Breast epithelium (tissue), 4 donors: ENCODE measurements at regions not wholly inside any gene's neighbourhood (a gene's known extent, or its start where the extent isn't known, plus 50 kb on each side); places are given as distances from the start of the nearest gene placed in this dataset.

Source experiments
- DNase-seq, 2 donors: peaks; one replicate each; pipeline ENCODE4 v3.0.0-alpha.2; 2019; ENCODE audit warnings: low spot score in 2 of 2
- H3K27ac ChIP-seq, 2 donors: fragments of 200-600 bp; sonication (generic) in 1 of 2; one replicate each; pipeline ENCODE4 v1.5.1; 2016 to 2019; ENCODE audit warnings: mild to moderate bottlenecking in 1 of 2
- H3K27me3 ChIP-seq, 2 donors: fragments of 200-600 bp; sonication (generic) in 1 of 2; one replicate each; pipeline versions ENCODE4 v1.5.1 to v1.6.0; 2017 to 2019; ENCODE audit warnings: control low read depth in 1 of 2, mild to moderate bottlenecking in 1 of 2
- H3K36me3 ChIP-seq: fragments of 200-600 bp; one replicate; pipeline ENCODE4 v1.5.1; 2019
- H3K4me1 ChIP-seq, 2 donors: fragments of 200-600 bp; sonication (generic); one replicate each; pipeline ENCODE4 v1.5.1; 2016 to 2019; ENCODE audit warnings: control low read depth in 1 of 2
- H3K4me3 ChIP-seq, 3 donors: fragments of 200-600 bp; sonication (generic); 1 replicate in 2 of 3; 2 replicates in 1 of 3; pipeline ENCODE4 v1.5.1; 2016 to 2019; ENCODE audit warnings: mild to moderate bottlenecking in 3 of 3, moderate library complexity in 2 of 3
- H3K9me3 ChIP-seq, 2 donors: fragments of 200-600 bp; sonication (generic) in 1 of 2; one replicate each; pipeline ENCODE4 v1.5.1; 2016 to 2019; ENCODE audit warnings: control low read depth in 1 of 2
- POLR2A ChIP-seq: fragments of 450-650 bp; IDR thresholded peaks from one replicate; pipeline ENCODE4 v1.6.1; 2016; ENCODE audit warnings: antibody characterized with exemption, mild to moderate bottlenecking, moderate library complexity
- POLR2AphosphoS5 ChIP-seq, 3 donors: sonication (generic); formaldehyde crosslinking; IDR thresholded peaks; one replicate each; pipeline ENCODE4 v1.6.1; 2017; ENCODE audit warnings: antibody characterized with exemption in 3 of 3
- intact Hi-C: fragments of 100-400 bp; cut with DNase I; formaldehyde crosslinking; loops from one replicate; pipeline ENCODE4 v1.15.1; 2023; ENCODE audit warnings: low total_unique reads
- TF ChIP-seq, protein P1 (sequence below), 3 donors: fragments of 450-650 bp; IDR thresholded peaks; one replicate each; pipeline ENCODE4 v1.5.1; 2016 to 2017; ENCODE audit warnings: antibody characterized with exemption in 3 of 3, mild to moderate bottlenecking in 3 of 3, moderate library complexity in 3 of 3

GRCh38 chr5:166845044-166845443 lies 1446.4 kb upstream of the WWC1 start:
- no peak for TF ChIP-seq POLR2A
- TF ChIP-seq, protein P1, sequence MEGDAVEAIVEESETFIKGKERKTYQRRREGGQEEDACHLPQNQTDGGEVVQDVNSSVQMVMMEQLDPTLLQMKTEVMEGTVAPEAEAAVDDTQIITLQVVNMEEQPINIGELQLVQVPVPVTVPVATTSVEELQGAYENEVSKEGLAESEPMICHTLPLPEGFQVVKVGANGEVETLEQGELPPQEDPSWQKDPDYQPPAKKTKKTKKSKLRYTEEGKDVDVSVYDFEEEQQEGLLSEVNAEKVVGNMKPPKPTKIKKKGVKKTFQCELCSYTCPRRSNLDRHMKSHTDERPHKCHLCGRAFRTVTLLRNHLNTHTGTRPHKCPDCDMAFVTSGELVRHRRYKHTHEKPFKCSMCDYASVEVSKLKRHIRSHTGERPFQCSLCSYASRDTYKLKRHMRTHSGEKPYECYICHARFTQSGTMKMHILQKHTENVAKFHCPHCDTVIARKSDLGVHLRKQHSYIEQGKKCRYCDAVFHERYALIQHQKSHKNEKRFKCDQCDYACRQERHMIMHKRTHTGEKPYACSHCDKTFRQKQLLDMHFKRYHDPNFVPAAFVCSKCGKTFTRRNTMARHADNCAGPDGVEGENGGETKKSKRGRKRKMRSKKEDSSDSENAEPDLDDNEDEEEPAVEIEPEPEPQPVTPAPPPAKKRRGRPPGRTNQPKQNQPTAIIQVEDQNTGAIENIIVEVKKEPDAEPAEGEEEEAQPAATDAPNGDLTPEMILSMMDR (IDR thresholded peaks at IDR 0.05) = no peak
- no peak for TF ChIP-seq POLR2AphosphoS5 (IDR thresholded peaks at IDR 0.05)
- DNase-seq = no peak
- Histone ChIP-seq H3K4me1 (no peaks in the 10 kb centered on the region), H3K36me3 (no peaks in the 10 kb centered on the region), H3K9me3 (no peaks in the 10 kb centered on the region), H3K27me3 (no peaks in the 10 kb centered on the region), H3K4me3 (no peak overlapping the region), H3K27ac (no peak overlapping the region)
- intact Hi-C loops = no loop called here

DNA sequence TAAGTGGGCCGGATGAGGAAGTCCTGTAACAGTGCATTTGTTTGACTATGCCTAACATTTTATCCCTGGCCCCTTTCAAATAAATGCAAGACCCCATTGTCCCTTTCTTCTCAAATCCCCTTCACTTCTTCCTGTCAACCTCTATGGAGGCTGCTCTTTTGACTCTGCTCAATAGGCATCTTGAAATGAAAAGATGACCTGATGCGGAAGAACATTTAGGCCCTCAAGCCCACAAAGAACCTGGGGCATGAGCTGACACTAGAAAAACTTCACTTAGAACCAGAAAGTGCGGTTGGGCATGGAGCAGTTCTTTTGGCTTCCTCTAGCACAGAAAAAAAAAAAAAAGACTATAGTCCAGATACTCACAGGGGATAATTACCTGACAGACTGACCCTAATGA lies 1434.7 kb upstream of the WWC1 start:
- intact Hi-C loops = no loop called here
- no peaks in the 10 kb centered on the region for H3K27me3 ChIP-seq
- H3K27ac ChIP-seq = no peak overlapping the region
- no peaks in the 10 kb centered on the region for H3K9me3 ChIP-seq
- no peaks in the 10 kb centered on the region for H3K4me1 ChIP-seq
- no peak overlapping the region for H3K4me3 ChIP-seq
- no peak for DNase-seq
- TF ChIP-seq, protein P1 (IDR thresholded peaks at IDR 0.05) = no peak
- TF ChIP-seq POLR2AphosphoS5 (IDR thresholded peaks at IDR 0.05) = no peak
- TF ChIP-seq POLR2A = no peak
- no peaks in the 10 kb centered on the region for H3K36me3 ChIP-seq

DNA sequence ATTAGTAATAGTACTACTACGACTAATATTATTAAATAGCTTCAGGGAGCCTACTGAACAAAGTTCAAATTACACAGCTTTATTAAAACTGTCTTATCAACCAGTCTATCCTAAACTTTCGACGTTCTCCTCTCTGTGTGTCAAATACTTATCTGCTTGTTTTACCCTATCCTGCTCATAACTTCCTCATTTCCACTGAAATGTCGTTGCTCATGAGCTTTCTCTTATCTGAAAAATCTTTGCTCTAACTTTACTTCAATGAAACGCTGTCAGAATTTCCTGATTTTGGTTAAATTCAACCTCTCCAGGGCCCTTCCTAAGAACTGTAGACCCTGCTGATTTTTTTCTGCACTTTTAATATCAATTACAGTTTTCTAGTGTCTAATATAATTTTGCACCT lies 1431.0 kb upstream of the WWC1 start:
- TF ChIP-seq, protein P1 (IDR thresholded peaks at IDR 0.05) = no peak
- no peak for TF ChIP-seq POLR2AphosphoS5 (IDR thresholded peaks at IDR 0.05)
- TF ChIP-seq POLR2A = no peak
- Histone ChIP-seq H3K27ac (no peak overlapping the region), H3K27me3 (no peaks in the 10 kb centered on the region), H3K9me3 (no peaks in the 10 kb centered on the region), H3K36me3 (no peaks in the 10 kb centered on the region), H3K4me3 (no peak overlapping the region), H3K4me1 (no peaks in the 10 kb centered on the region)
- DNase-seq = no peak
- intact Hi-C loops = no loop called here

GRCh38 chr5:166862581-166862980 lies 1428.9 kb upstream of the WWC1 start:
- no peak for TF ChIP-seq POLR2A
- no peak for TF ChIP-seq POLR2AphosphoS5 (IDR thresholded peaks at IDR 0.05)
- TF ChIP-seq, protein P1 (IDR thresholded peaks at IDR 0.05) = no peak
- Histone ChIP-seq H3K4me1 (no peaks in the 10 kb centered on the region), H3K27me3 (no peaks in the 10 kb centered on the region), H3K27ac (no peak overlapping the region), H3K4me3 (no peak overlapping the region), H3K9me3 (no peaks in the 10 kb centered on the region), H3K36me3 (no peaks in the 10 kb centered on the region)
- intact Hi-C loops = no loop called here
- no peak for DNase-seq

DNA sequence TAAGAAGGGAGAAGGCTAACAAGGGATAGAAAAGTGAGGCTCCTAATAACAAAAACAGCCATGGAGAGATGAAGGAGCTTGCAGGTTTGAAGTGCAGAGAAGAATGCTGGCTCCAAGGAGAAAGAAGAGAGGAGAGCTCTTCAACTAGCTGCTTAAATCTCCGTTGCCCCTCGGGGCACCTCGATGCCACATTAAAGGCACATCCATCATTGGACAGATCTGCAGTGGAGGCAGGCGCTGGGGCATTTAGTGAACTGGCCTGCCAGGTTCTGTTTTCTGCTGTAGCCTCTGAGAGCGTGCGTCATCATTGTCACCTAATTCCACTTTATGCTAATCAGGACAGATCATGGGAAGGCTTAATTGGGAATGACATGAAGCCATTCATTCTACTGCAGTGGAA lies 1426.2 kb upstream of the WWC1 start:
- Histone ChIP-seq H3K27ac (no peak overlapping the region), H3K36me3 (no peaks in the 10 kb centered on the region), H3K9me3 (no peaks in the 10 kb centered on the region), H3K4me3 (no peak overlapping the region), H3K4me1 (no peaks in the 10 kb centered on the region), H3K27me3 (no peaks in the 10 kb centered on the region)
- no peak for DNase-seq
- intact Hi-C loops = no loop called here
- no peak for TF ChIP-seq POLR2AphosphoS5 (IDR thresholded peaks at IDR 0.05)
- TF ChIP-seq, protein P1 (IDR thresholded peaks at IDR 0.05) = no peak
- TF ChIP-seq POLR2A = no peak
